SK-N-SH (cell line): ENCODE measurements at regions not wholly inside any gene's neighbourhood (a gene's known extent, or its start where the extent isn't known, plus 50 kb on each side); places are given as distances from the start of the nearest gene placed in this dataset.
A peak's percentile ranks its signal among the peaks of the same experiment; 100 is the strongest.

Experiments
- CTCF ChIA-PET: fragments of 300-600, 350-600 bp; formaldehyde crosslinking; extraction: SDS; loops from one replicate; lab custom pipeline; 2021; lab: Yijun Ruan, JAX
- POLR2A ChIA-PET: fragments of 350-600 bp; sonication (Branson Sonifier 250); formaldehyde crosslinking; extraction: SDS; loops from one replicate; lab custom pipeline; 2020; ENCODE audit warnings: antibody characterized with exemption, inconsistent platforms; lab: Yijun Ruan, JAX
- DNase-seq: peaks from one replicate; pipeline ENCODE4 v3.0.0; 2012
- H2AFZ ChIP-seq: fragments of 200-600 bp; sonication (generic); 2 replicates; pipeline ENCODE4 v1.8.1; 2016; ENCODE audit warnings: antibody characterized with exemption, mild to moderate bottlenecking, low read depth
- H3F3A ChIP-seq: fragments of 200-600 bp; sonication (generic); replicated peaks from 2 replicates; pipeline ENCODE3; 2016; ENCODE audit warnings: antibody characterized with exemption, mild to moderate bottlenecking; ENCODE audit not compliant: insufficient read depth
- H3K27ac ChIP-seq, 2 experiments: fragments of 200-500 bp in 1 of 2; fragments of 200-600 bp in 1 of 2; sonication (Bioruptor generic) in 1 of 2; sonication (generic), shearing (Covaris generic) in 1 of 2; 2 replicates each; pipeline versions ENCODE4 v1.5.1 to v1.6.1; 2014 to 2016; ENCODE audit warnings: low read depth in 2 of 2, inconsistent platforms in 1 of 2, low read length in 1 of 2, mild to moderate bottlenecking in 1 of 2, mixed read lengths in 1 of 2
- H3K27me3 ChIP-seq: fragments of 200-600 bp; sonication (generic), shearing (Covaris generic); 2 replicates; pipeline ENCODE4 v1.6.1; 2016; ENCODE audit warnings: mixed run types; ENCODE audit not compliant: insufficient read depth
- H3K36me3 ChIP-seq, 2 experiments: fragments of 200-500 bp in 1 of 2; fragments of 200-600 bp in 1 of 2; sonication (Bioruptor generic) in 1 of 2; sonication (generic) in 1 of 2; replicated peaks in 1 of 2; 2 replicates each; pipeline versions ENCODE3 to v1.5.1; 2014 to 2016; ENCODE audit warnings: low read length in 1 of 2, mild to moderate bottlenecking in 1 of 2; ENCODE audit not compliant: insufficient read depth in 2 of 2, control insufficient read depth in 1 of 2
- H3K4me1 ChIP-seq, 2 experiments: fragments of 200-500 bp in 1 of 2; fragments of 200-600 bp in 1 of 2; sonication (Bioruptor generic) in 1 of 2; sonication (generic), shearing (Covaris generic) in 1 of 2; 2 replicates each; pipeline versions ENCODE4 v1.5.1 to v1.6.1; 2014 to 2016; ENCODE audit warnings: low read depth in 1 of 2, low read length in 1 of 2, mixed run types in 1 of 2; ENCODE audit not compliant: insufficient read depth in 2 of 2, control insufficient read depth in 1 of 2
- H3K4me2 ChIP-seq: fragments of 200-600 bp; sonication (generic), shearing (Covaris generic); 2 replicates; pipeline ENCODE4 v1.6.1; 2017; ENCODE audit warnings: mixed run types
- H3K4me3 ChIP-seq, 2 experiments: fragments of 200-500 bp in 1 of 2; fragments of 200-600 bp in 1 of 2; sonication (Bioruptor generic) in 1 of 2; sonication (generic), shearing (Covaris generic) in 1 of 2; 2 replicates each; pipeline versions ENCODE4 v1.5.1 to v1.8.1; 2014 to 2016; ENCODE audit warnings: low read depth in 2 of 2, inconsistent platforms in 1 of 2, low read length in 1 of 2, mild to moderate bottlenecking in 1 of 2, mixed read lengths in 1 of 2, moderate library complexity in 1 of 2
- H3K79me2 ChIP-seq: fragments of 200-600 bp; sonication (generic); 2 replicates; pipeline ENCODE4 v1.8.1; 2017; ENCODE audit warnings: mild to moderate bottlenecking; ENCODE audit not compliant: insufficient read depth
- H3K9ac ChIP-seq: fragments of 200-600 bp; sonication (generic); 2 replicates; pipeline ENCODE4 v1.6.1; 2017; ENCODE audit warnings: mixed run types
- H3K9me2 ChIP-seq: fragments of 200-600 bp; sonication (generic); 2 replicates; pipeline ENCODE4 v1.6.1; 2017; ENCODE audit warnings: mixed run types
- H3K9me3 ChIP-seq: fragments of 200-600 bp; sonication (generic); 2 replicates; pipeline ENCODE4 v1.6.1; 2017; ENCODE audit warnings: mixed run types, mild to moderate bottlenecking, moderate library complexity
- H4K20me1 ChIP-seq: fragments of 200-600 bp; sonication (generic); 2 replicates; pipeline ENCODE4 v1.6.1; 2017; ENCODE audit warnings: mild to moderate bottlenecking, mixed run types; ENCODE audit not compliant: insufficient read depth
- CTCF ChIP-seq: fragments of 200-600 bp; sonication (generic); IDR thresholded peaks from 2 replicates; pipeline ENCODE4 v1.6.1; 2017; ENCODE audit warnings: antibody characterized with exemption, mild to moderate bottlenecking, moderate library complexity
- GABPA ChIP-seq: IDR thresholded peaks from 2 replicates; pipeline ENCODE4 v1.4.0; 2012; ENCODE audit warnings: low read depth, mild to moderate bottlenecking
- IRF3 ChIP-seq: fragments of 150-350 bp; IDR thresholded peaks from 2 replicates; pipeline ENCODE4 v1.6.1; 2016; ENCODE audit warnings: mild to moderate bottlenecking, low read depth, low read length
- JUND ChIP-seq: IDR thresholded peaks from 2 replicates; pipeline ENCODE4 v1.4.0; 2012
- PBX3 ChIP-seq: IDR thresholded peaks from 2 replicates; pipeline ENCODE4; 2012
- REST ChIP-seq: IDR thresholded peaks from 2 replicates; pipeline ENCODE4 v1.6.1; 2012; ENCODE audit warnings: mild to moderate bottlenecking, low read depth, low read length, moderate library complexity
- RFX5 ChIP-seq: IDR thresholded peaks from 2 replicates; pipeline ENCODE4 v1.6.1; 2012; ENCODE audit warnings: mild to moderate bottlenecking, improper control_type of control experiment, low read length
- SIN3A ChIP-seq: IDR thresholded peaks from 2 replicates; pipeline ENCODE4 v1.6.1; 2012; ENCODE audit warnings: low read depth, mild to moderate bottlenecking, low read length, moderate library complexity, borderline replicate concordance
- TAF1 ChIP-seq: IDR thresholded peaks from 2 replicates; pipeline ENCODE4 v1.6.1; 2012; ENCODE audit warnings: low read depth, mild to moderate bottlenecking, low read length, moderate library complexity, borderline replicate concordance
- TCF12 ChIP-seq: IDR thresholded peaks from 2 replicates; pipeline ENCODE4 v1.4.0; 2012
- TEAD4 ChIP-seq: IDR thresholded peaks from 2 replicates; pipeline ENCODE4 v1.4.0; 2012; ENCODE audit warnings: mild to moderate bottlenecking, borderline replicate concordance; ENCODE audit not compliant: insufficient read depth
- USF1 ChIP-seq: IDR thresholded peaks from 2 replicates; pipeline ENCODE4 v1.4.0; 2012; ENCODE audit warnings: low read depth, borderline replicate concordance
- YY1 ChIP-seq: IDR thresholded peaks from 2 replicates; pipeline ENCODE4 v1.4.0; 2012; ENCODE audit warnings: low read depth, mild to moderate bottlenecking
- ZBTB33 ChIP-seq: IDR thresholded peaks from 2 replicates; pipeline ENCODE4 v1.4.0; 2012; ENCODE audit warnings: low read depth, borderline replicate concordance
- WGBS: methylation state at CpG from one replicate; pipeline ENCODE4 v1.1.6; 2017; ENCODE audit warnings: low lambda C conversion rate; 5-methylcytosine and 5-hydroxymethylcytosine counted together

- no peak for TF ChIP-seq PBX3
- no peak for TF ChIP-seq GABPA
- TF ChIP-seq USF1 = no peak
Observed at GRCh38 chr12:3364661-3365462, 126.1 kb upstream of the PRMT8 start (continued).

- CTCF ChIA-PET = interaction anchor here (0.7 to 4.1 kb wide), 10 partner anchors 12 to 438 kb away, joined by 3 to 36 read pairs (median 3); no protein-coding TSS in a partner anchor
- Histone ChIP-seq H3F3A (no peaks in the 10 kb centered on the region), H3K36me3 (no peaks in the 10 kb centered on the region), H3K79me2 (no peaks in the 10 kb centered on the region), H3K9me2 (no peaks in the 10 kb centered on the region), H3K4me2 (no peak overlapping the region), H3K27me3 (peaks cover 49% of the 10 kb centered on the region), H3K9me3 (no peaks in the 10 kb centered on the region), H3K4me3 (peak overlapping the region in 1 of 2 experiments; percentile 42; a peak in 2 of 4 replicates), H3K9ac (no peak overlapping the region), H3K27ac (no peak overlapping the region), H4K20me1 (no peaks in the 10 kb centered on the region), H3K4me1 (peaks cover 0 to 6% of the 10 kb centered on the region in 2 experiments; a peak in 1 of 4 replicates), H2AFZ (no peak overlapping the region)
- no peak for TF ChIP-seq CTCF
- TF ChIP-seq TCF12 = no peak
- no peak for TF ChIP-seq ZBTB33
- TF ChIP-seq TAF1 = no peak
- no peak for TF ChIP-seq USF1
- TF ChIP-seq TEAD4 = no peak
- TF ChIP-seq REST = no peak
- TF ChIP-seq SIN3A = no peak
- TF ChIP-seq IRF3 = no peak
- no peak for TF ChIP-seq RFX5
- no peak for TF ChIP-seq JUND
- no peak for TF ChIP-seq YY1
- DNase-seq = peak; percentile 91
- WGBS = 8% methylated on average over 13 of the region's 87 CpGs
- POLR2A ChIA-PET = no interaction called here
Observed at GRCh38 chr12:3365463-3366411, 125.3 kb upstream of the PRMT8 start.
